CD4-positive, alpha-beta memory T cell (primary cell): ENCODE measurements at regions not wholly inside any gene's neighbourhood (a gene's known extent, or its start where the extent isn't known, plus 50 kb on each side); places are given as distances from the start of the nearest gene placed in this dataset.

ENCODE experiments used
- CTCF ChIA-PET: fragments of 350-600 bp; sonication (Branson Sonifier 250); formaldehyde crosslinking; loops from one replicate; lab custom pipeline; 2021; ENCODE audit warnings: inconsistent platforms; ENCODE audit not compliant: partially characterized antibody; lab: Charles Lee
- POLR2A ChIA-PET: fragments of 350-600 bp; sonication (Branson Sonifier 250); formaldehyde crosslinking; loops from one replicate; lab custom pipeline; 2021; ENCODE audit not compliant: partially characterized antibody; lab: Charles Lee
- DNase-seq, 5 donors: peaks; one replicate each; pipeline versions ENCODE4 v3.0.0 to v3.0.0-alpha.2; 2020 to 2022; ENCODE audit warnings: mixed read lengths in 1 of 5
- H3K27ac ChIP-seq: one replicate; pipeline ENCODE4 v1.7.0; 2013; ENCODE audit warnings: low read depth, low read length
- H3K27me3 ChIP-seq: 2 replicates; pipeline ENCODE4 v1.7.0; 2013; ENCODE audit warnings: mild to moderate bottlenecking, low read length, moderate library complexity; ENCODE audit not compliant: insufficient read depth
- H3K36me3 ChIP-seq: 2 replicates; pipeline ENCODE4 v1.7.0; 2013; ENCODE audit warnings: mild to moderate bottlenecking, low read length, moderate library complexity; ENCODE audit not compliant: insufficient read depth
- H3K4me1 ChIP-seq: 2 replicates; pipeline ENCODE4 v1.7.0; 2013; ENCODE audit warnings: mild to moderate bottlenecking, low read length, moderate library complexity; ENCODE audit not compliant: insufficient read depth
- H3K4me3 ChIP-seq, 2 donors: one replicate each; pipeline ENCODE4 v1.7.0; 2013; ENCODE audit warnings: low read length in 2 of 2, mild to moderate bottlenecking in 1 of 2
- H3K9me3 ChIP-seq, 2 donors: one replicate each; pipeline ENCODE4 v1.7.0; 2013; ENCODE audit warnings: low read length in 2 of 2, control low read depth in 1 of 2; ENCODE audit not compliant: control insufficient read depth in 1 of 2
- H3K27ac Mint-ChIP-seq, 7 donors: one replicate each; pipeline ENCODE4 v1.8.0; 2020 to 2021; ENCODE audit warnings: mixed read lengths in 7 of 7, mild to moderate bottlenecking in 6 of 7, inconsistent platforms in 3 of 7, moderate library complexity in 3 of 7
- H3K27me3 Mint-ChIP-seq, 2 donors: one replicate each; pipeline ENCODE4 v1.8.0; 2020 to 2021; ENCODE audit warnings: mixed read lengths in 2 of 2
- H3K36me3 Mint-ChIP-seq, 2 donors: one replicate each; pipeline ENCODE4 v1.8.0; 2020 to 2021; ENCODE audit warnings: mixed read lengths in 2 of 2, inconsistent platforms in 1 of 2, mild to moderate bottlenecking in 1 of 2
- H3K4me1 Mint-ChIP-seq, 4 donors: one replicate each; pipeline ENCODE4 v1.8.0; 2020 to 2021; ENCODE audit warnings: mixed read lengths in 4 of 4, mild to moderate bottlenecking in 1 of 4
- H3K4me3 Mint-ChIP-seq, 8 donors: one replicate each; pipeline ENCODE4 v1.8.0; 2020 to 2021; ENCODE audit warnings: mixed read lengths in 8 of 8, mild to moderate bottlenecking in 7 of 8, moderate library complexity in 6 of 8, inconsistent platforms in 3 of 8
- H3K9me3 Mint-ChIP-seq, 8 donors: one replicate each; pipeline ENCODE4 v1.8.0; 2020 to 2021; ENCODE audit warnings: mixed read lengths in 8 of 8, mild to moderate bottlenecking in 5 of 8, inconsistent platforms in 3 of 8, moderate library complexity in 1 of 8
- intact Hi-C: fragments of 100-400 bp; cut with micrococcal nuclease; formaldehyde crosslinking; loops from one replicate; pipeline ENCODE4 v1.15.1; 2023

- no peak overlapping the region for H3K4me3 Mint-ChIP-seq
- H3K27ac Mint-ChIP-seq: peak overlapping the region in 1 of 7 donors; percentile 18
- Histone ChIP-seq H3K27me3 (no peaks in the 10 kb centered on the region), H3K4me3 (no peak overlapping the region), H3K9me3 (no peaks in the 10 kb centered on the region), H3K4me1 (no peaks in the 10 kb centered on the region), H3K36me3 (no peaks in the 10 kb centered on the region), H3K27ac (no peak overlapping the region)
- peaks cover 1 to 4% of the 10 kb centered on the region in 2 donors for H3K27me3 Mint-ChIP-seq
- ChIA-PET POLR2A (no interaction called here), CTCF (no interaction called here)
- H3K4me1 Mint-ChIP-seq: no peaks in the 10 kb centered on the region
- intact Hi-C loops: no loop called here
- H3K36me3 Mint-ChIP-seq: no peaks in the 10 kb centered on the region
- DNase-seq: no peak
- H3K9me3 Mint-ChIP-seq: peaks cover 0 to 4% (median 2%) of the 10 kb centered on the region in 8 donors
Observed at GRCh38 chr9:38271666-38272241, 120.7 kb upstream of the ALDH1B1 start.

- intact Hi-C loops: no loop called here
- DNase-seq: no peak
- Mint-ChIP-seq H3K27ac (no peak overlapping the region), H3K4me1 (no peaks in the 10 kb centered on the region), H3K27me3 (peaks cover 5 to 7% of the 10 kb centered on the region in 2 donors), H3K9me3 (peaks cover 4 to 22% (median 17%) of the 10 kb centered on the region in 8 donors), H3K4me3 (no peak overlapping the region), H3K36me3 (no peaks in the 10 kb centered on the region)
- Histone ChIP-seq H3K27ac (no peak overlapping the region), H3K4me3 (no peak overlapping the region), H3K27me3 (no peaks in the 10 kb centered on the region), H3K4me1 (no peaks in the 10 kb centered on the region), H3K36me3 (no peaks in the 10 kb centered on the region), H3K9me3 (no peaks in the 10 kb centered on the region)
- CTCF ChIA-PET: no interaction called here
- POLR2A ChIA-PET: no interaction called here
Observed at GRCh38 chr9:38269775-38270174, 122.7 kb upstream of the ALDH1B1 start.

- no peak overlapping the region for H3K4me3 Mint-ChIP-seq
- no peaks in the 10 kb centered on the region for H3K36me3 ChIP-seq
- H3K4me1 Mint-ChIP-seq: no peaks in the 10 kb centered on the region
- no peaks in the 10 kb centered on the region for H3K4me1 ChIP-seq
- H3K9me3 ChIP-seq: no peaks in the 10 kb centered on the region
- peaks cover 2 to 47% (median 39%) of the 10 kb centered on the region in 8 donors for H3K9me3 Mint-ChIP-seq
- H3K27me3 ChIP-seq: no peaks in the 10 kb centered on the region
- intact Hi-C loops: no loop called here
- no peak overlapping the region for H3K27ac Mint-ChIP-seq
- H3K36me3 Mint-ChIP-seq: no peaks in the 10 kb centered on the region
- no peak overlapping the region for H3K4me3 ChIP-seq
- no peak for DNase-seq
- ChIA-PET POLR2A (no interaction called here), CTCF (interaction anchor here (0.9 to 1.8 kb wide), 4 partner anchors 14 to 349 kb away, joined by 3 to 5 read pairs (median 3); no protein-coding TSS in a partner anchor)
- peaks cover 13 to 17% of the 10 kb centered on the region in 2 donors for H3K27me3 Mint-ChIP-seq
- no peak overlapping the region for H3K27ac ChIP-seq
Observed at GRCh38 chr9:38263532-38263931, 129.0 kb upstream of the ALDH1B1 start.

- DNase-seq: no peak
- ChIA-PET POLR2A (no interaction called here), CTCF (no interaction called here)
- H3K4me1 Mint-ChIP-seq: no peaks in the 10 kb centered on the region
- H3K27ac Mint-ChIP-seq: no peak overlapping the region
- intact Hi-C loops: no loop called here
- peaks cover 10 to 13% of the 10 kb centered on the region in 2 donors for H3K27me3 Mint-ChIP-seq
- H3K9me3 ChIP-seq: no peaks in the 10 kb centered on the region
- H3K4me1 ChIP-seq: no peaks in the 10 kb centered on the region
- H3K4me3 ChIP-seq: no peak overlapping the region
- H3K36me3 Mint-ChIP-seq: no peaks in the 10 kb centered on the region
- H3K36me3 ChIP-seq: no peaks in the 10 kb centered on the region
- H3K27ac ChIP-seq: no peak overlapping the region
- no peak overlapping the region for H3K4me3 Mint-ChIP-seq
- H3K27me3 ChIP-seq: no peaks in the 10 kb centered on the region
- H3K9me3 Mint-ChIP-seq: peaks cover 2 to 26% (median 19%) of the 10 kb centered on the region in 8 donors
Observed at GRCh38 chr9:38259519-38260218, 132.8 kb upstream of the ALDH1B1 start.

GRCh38 chr9:38259056-38259455, 133.4 kb upstream of the ALDH1B1 start:
- Histone ChIP-seq H3K27ac (no peak overlapping the region), H3K4me1 (no peaks in the 10 kb centered on the region), H3K36me3 (no peaks in the 10 kb centered on the region), H3K4me3 (no peak overlapping the region), H3K27me3 (no peaks in the 10 kb centered on the region), H3K9me3 (no peaks in the 10 kb centered on the region)
- DNase-seq: no peak
- H3K27me3 Mint-ChIP-seq: peaks cover 10 to 13% of the 10 kb centered on the region in 2 donors
- CTCF ChIA-PET: no interaction called here
- no peak overlapping the region for H3K27ac Mint-ChIP-seq
- intact Hi-C loops: no loop called here
- H3K36me3 Mint-ChIP-seq: no peaks in the 10 kb centered on the region
- POLR2A ChIA-PET: no interaction called here
- H3K4me1 Mint-ChIP-seq: no peaks in the 10 kb centered on the region
- peaks cover 2 to 21% (median 13%) of the 10 kb centered on the region in 8 donors for H3K9me3 Mint-ChIP-seq
- no peak overlapping the region for H3K4me3 Mint-ChIP-seq

GRCh38 chr9:38257626-38258215, 134.8 kb upstream of the ALDH1B1 start:
- H3K9me3 Mint-ChIP-seq: peaks cover 0 to 8% (median 1%) of the 10 kb centered on the region in 8 donors
- H3K9me3 ChIP-seq: no peaks in the 10 kb centered on the region
- H3K4me1 ChIP-seq: no peaks in the 10 kb centered on the region
- no peak overlapping the region for H3K27ac Mint-ChIP-seq
- intact Hi-C loops: no loop called here
- H3K27me3 Mint-ChIP-seq: peaks cover 5 to 12% of the 10 kb centered on the region in 2 donors
- no peaks in the 10 kb centered on the region for H3K27me3 ChIP-seq
- H3K36me3 ChIP-seq: no peaks in the 10 kb centered on the region
- H3K4me3 Mint-ChIP-seq: no peak overlapping the region
- H3K4me3 ChIP-seq: no peak overlapping the region
- CTCF ChIA-PET: no interaction called here
- no peak overlapping the region for H3K27ac ChIP-seq
- DNase-seq: no peak
- H3K36me3 Mint-ChIP-seq: no peaks in the 10 kb centered on the region
- POLR2A ChIA-PET: no interaction called here
- H3K4me1 Mint-ChIP-seq: no peaks in the 10 kb centered on the region

- ChIA-PET CTCF (no interaction called here), POLR2A (no interaction called here)
- Histone ChIP-seq H3K9me3 (no peaks in the 10 kb centered on the region), H3K36me3 (no peaks in the 10 kb centered on the region), H3K4me1 (no peaks in the 10 kb centered on the region), H3K27ac (no peak overlapping the region), H3K27me3 (no peaks in the 10 kb centered on the region), H3K4me3 (no peak overlapping the region)
- peak in 1 of 5 donors; percentile 33 for DNase-seq
- H3K27ac Mint-ChIP-seq: no peak overlapping the region
- H3K4me3 Mint-ChIP-seq: no peak overlapping the region
- peaks cover 0 to 4% (median 0%) of the 10 kb centered on the region in 8 donors for H3K9me3 Mint-ChIP-seq
- H3K4me1 Mint-ChIP-seq: no peaks in the 10 kb centered on the region
- intact Hi-C loops: no loop called here
- peaks cover 5 to 12% of the 10 kb centered on the region in 2 donors for H3K27me3 Mint-ChIP-seq
- no peaks in the 10 kb centered on the region for H3K36me3 Mint-ChIP-seq
Observed at GRCh38 chr9:38256461-38256860, 136.0 kb upstream of the ALDH1B1 start.
